ENCODE measurements at regions not wholly inside any gene's neighbourhood (a gene's known extent, or its start where the extent isn't known, plus 50 kb on each side); places are given as distances from the start of the nearest gene placed in this dataset.

- H3K9me3 Mint-ChIP-seq = peaks cover 5% of the 10 kb centered on the region
- no peak for DNase-seq
- no peak for ATAC-seq (ENCODE audit: low read depth)
- no peaks in the 10 kb centered on the region for H3K27me3 Mint-ChIP-seq
- H3K27ac Mint-ChIP-seq = no peak overlapping the region
- H3K4me3 Mint-ChIP-seq = no peak overlapping the region
- intact Hi-C loops (cut with micrococcal nuclease) = no loop called here
- no peak for TF ChIP-seq CTCF (IDR thresholded peaks at IDR 0.05)
- POLR2A ChIA-PET = no interaction called here
- CTCF ChIA-PET = no interaction called here
- H3K36me3 Mint-ChIP-seq (ENCODE audit: low read depth) = no peaks in the 10 kb centered on the region
- H3K4me1 Mint-ChIP-seq = no peaks in the 10 kb centered on the region
These were observed 644.3 kb upstream of the PTCHD4 start for GRCh38 chr6:48755315-48755714.

GRCh38 chr6:48754641-48755040, 643.6 kb upstream of the PTCHD4 start:
- CTCF ChIA-PET = no interaction called here
- no peaks in the 10 kb centered on the region for H3K27me3 Mint-ChIP-seq
- no peak overlapping the region for H3K27ac Mint-ChIP-seq
- no peaks in the 10 kb centered on the region for H3K4me1 Mint-ChIP-seq
- ATAC-seq (ENCODE audit: low read depth) (no peak), DNase-seq (no peak)
- peaks cover 5% of the 10 kb centered on the region for H3K9me3 Mint-ChIP-seq
- no peaks in the 10 kb centered on the region for H3K36me3 Mint-ChIP-seq (ENCODE audit: low read depth)
- POLR2A ChIA-PET = no interaction called here
- no peak for TF ChIP-seq CTCF (IDR thresholded peaks at IDR 0.05)
- intact Hi-C loops (cut with micrococcal nuclease) = no loop called here
- no peak overlapping the region for H3K4me3 Mint-ChIP-seq

- Mint-ChIP-seq H3K4me3 (no peak overlapping the region), H3K36me3 (ENCODE audit: low read depth) (no peaks in the 10 kb centered on the region), H3K9me3 (peaks cover under 1% of the 10 kb centered on the region), H3K4me1 (no peaks in the 10 kb centered on the region), H3K27me3 (no peaks in the 10 kb centered on the region), H3K27ac (no peak overlapping the region)
- ChIA-PET POLR2A (no interaction called here), CTCF (no interaction called here)
- ATAC-seq (ENCODE audit: low read depth) (no peak), DNase-seq (no peak)
- intact Hi-C loops (cut with micrococcal nuclease) = no loop called here
- TF ChIP-seq CTCF (IDR thresholded peaks at IDR 0.05) = no peak
These were observed 639.9 kb upstream of the PTCHD4 start for GRCh38 chr6:48750861-48751260.

GRCh38 chr6:48747471-48747870, 636.5 kb upstream of the PTCHD4 start:
- ChIA-PET CTCF (no interaction called here), POLR2A (no interaction called here)
- DNase-seq = no peak
- no peak for ATAC-seq (ENCODE audit: low read depth)
- H3K27ac Mint-ChIP-seq = no peak overlapping the region
- no peak overlapping the region for H3K4me3 Mint-ChIP-seq
- H3K36me3 Mint-ChIP-seq (ENCODE audit: low read depth) = no peaks in the 10 kb centered on the region
- H3K27me3 Mint-ChIP-seq = no peaks in the 10 kb centered on the region
- intact Hi-C loops (cut with micrococcal nuclease) = no loop called here
- H3K4me1 Mint-ChIP-seq = no peaks in the 10 kb centered on the region
- TF ChIP-seq CTCF (IDR thresholded peaks at IDR 0.05) = no peak
- peaks cover 6% of the 10 kb centered on the region for H3K9me3 Mint-ChIP-seq

- ChIA-PET POLR2A (no interaction called here), CTCF (no interaction called here)
- DNase-seq (no peak), ATAC-seq (ENCODE audit: low read depth) (no peak)
- no peak for TF ChIP-seq CTCF (IDR thresholded peaks at IDR 0.05)
- no peaks in the 10 kb centered on the region for H3K4me1 Mint-ChIP-seq
- H3K9me3 Mint-ChIP-seq = peaks cover 6% of the 10 kb centered on the region
- intact Hi-C loops (cut with micrococcal nuclease) = no loop called here
- no peaks in the 10 kb centered on the region for H3K27me3 Mint-ChIP-seq
- no peak overlapping the region for H3K27ac Mint-ChIP-seq
- no peaks in the 10 kb centered on the region for H3K36me3 Mint-ChIP-seq (ENCODE audit: low read depth)
- H3K4me3 Mint-ChIP-seq = no peak overlapping the region
These were observed 636.0 kb upstream of the PTCHD4 start for GRCh38 chr6:48747040-48747439.
